Forelimb muscle (tissue), 1 donor: ENCODE measurements at regions not wholly inside any gene's neighbourhood (a gene's known extent, or its start where the extent isn't known, plus 50 kb on each side); places are given as distances from the start of the nearest gene placed in this dataset.

Experiments used
- DNase-seq: peaks from one replicate; pipeline ENCODE4 v3.0.0-alpha.2; 2013; ENCODE audit warnings: low read depth

DNA sequence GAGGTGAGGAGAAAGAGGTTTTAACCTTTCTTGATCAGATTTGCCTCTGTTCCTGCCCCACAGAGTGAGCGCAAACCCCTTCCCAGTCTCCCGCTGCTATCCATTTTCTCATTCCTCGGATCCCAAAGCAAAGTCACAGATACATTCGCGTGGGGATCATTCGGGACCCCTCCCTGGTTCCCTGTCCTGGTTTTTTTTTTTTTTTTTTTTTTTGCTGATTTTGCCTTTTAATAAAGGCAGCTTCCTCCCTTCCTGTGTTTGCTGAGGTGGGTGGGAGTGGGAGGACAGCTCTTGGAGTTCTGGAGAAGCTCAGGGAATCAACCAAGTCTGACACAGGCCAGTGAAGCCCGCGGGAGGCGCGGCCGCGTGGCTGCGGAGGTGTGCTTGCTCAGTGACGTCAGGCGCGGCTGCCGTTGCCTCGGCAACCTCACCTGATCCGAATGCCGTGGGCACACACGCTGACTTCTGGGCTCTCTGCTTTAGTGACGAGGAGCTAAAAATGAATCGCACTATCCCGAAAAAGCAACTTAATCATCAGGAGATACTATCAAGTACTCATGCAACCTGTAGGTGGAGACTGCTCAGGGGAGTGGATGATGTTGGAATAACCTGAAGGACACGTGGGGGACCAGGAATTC is 106.4 kb downstream of the TBX19 start:
- no peak for DNase-seq

DNA sequence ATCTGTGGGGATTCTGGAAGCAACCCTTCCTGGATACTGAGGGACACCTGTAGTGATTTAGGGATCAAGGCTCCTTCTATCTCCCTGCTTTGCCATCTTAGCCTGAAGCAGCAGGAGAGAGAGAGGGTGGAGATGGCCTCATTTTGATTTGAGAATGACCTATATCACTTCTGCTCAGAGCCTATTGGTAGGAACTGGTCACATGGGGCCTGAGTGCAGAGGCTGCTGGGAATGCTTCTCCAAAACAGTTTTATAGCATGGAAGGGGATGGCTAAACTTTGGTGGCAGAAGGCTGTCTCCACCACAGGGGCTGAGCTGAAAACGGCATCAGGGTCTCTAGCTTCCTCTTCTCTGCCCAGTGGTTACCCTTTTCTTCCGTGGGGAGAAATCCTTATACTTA is 105.8 kb downstream of the TBX19 start:
- DNase-seq: no peak

DNA sequence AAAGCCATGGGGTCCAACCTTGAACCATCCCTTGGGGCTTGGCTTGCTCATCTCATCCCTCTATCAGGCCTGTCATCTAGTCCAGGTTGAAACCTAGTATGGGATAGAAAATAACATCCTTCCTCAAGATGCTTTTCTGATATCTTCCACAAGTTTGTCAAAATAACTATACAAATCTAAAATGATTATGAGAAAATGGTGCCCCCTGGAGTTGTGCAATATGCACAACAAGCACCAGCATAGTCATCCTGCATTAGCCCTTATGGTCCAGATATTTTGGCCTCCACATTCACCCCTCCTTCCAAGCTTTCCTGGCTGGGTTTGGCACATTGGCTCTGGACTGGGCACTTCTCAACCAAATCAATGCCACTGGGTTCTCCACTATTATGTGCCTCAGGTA is 101.2 kb downstream of the TBX19 start:
- DNase-seq: no peak

DNA sequence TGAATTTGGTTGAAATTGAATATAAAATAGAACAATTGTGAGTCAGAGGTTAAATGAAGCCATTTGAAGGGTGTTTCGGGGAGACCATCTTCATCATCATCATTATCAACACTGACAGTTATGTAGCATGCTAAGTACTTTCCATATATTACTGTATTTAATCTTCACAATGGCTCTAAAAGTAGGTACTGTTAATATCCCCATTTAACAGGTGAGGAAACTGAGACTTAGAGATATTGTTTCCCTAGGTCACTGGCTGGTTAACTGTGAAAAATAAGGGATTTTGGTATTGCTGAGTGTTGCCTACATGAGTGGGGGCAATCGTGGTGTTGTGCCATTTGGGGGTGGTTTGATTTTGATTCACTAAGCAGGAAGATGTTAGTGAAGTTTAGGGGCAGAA is 100.3 kb downstream of the TBX19 start:
- no peak for DNase-seq

DNA sequence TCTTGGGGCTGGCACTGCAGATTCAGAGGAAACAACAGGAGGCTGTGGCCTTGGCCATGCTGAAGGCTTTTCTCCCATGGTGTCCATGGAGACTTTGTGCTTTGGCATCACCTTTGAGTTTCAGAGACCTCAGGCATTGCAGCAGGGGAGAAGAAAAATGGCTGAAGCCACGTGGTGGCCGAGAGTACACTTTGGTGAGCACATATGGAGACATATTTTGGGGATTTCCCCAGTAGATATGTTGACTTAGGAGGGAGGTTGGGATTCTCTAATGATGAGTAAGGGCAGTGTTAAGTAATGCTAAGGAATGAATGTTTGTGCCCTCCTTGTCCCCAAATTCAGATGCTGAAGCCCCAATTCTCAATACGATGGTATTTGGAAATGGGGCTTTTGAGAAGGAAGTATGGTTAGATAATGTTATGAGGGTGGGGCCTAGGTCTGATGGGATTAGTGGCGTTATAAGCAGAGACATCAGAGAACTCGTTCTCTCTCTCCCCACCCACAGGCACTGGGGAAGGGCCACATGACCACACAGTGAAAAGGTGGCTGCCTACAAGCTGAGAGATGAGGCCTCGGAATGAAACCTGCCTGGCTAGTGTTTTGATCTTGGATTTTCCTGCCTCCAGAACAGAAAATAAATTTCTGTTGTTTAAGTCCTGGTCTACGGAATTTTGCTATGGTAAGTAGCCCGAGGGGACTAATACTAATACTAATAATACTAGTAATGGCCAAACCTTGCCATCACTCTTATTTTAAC is 98.6 kb downstream of the TBX19 start:
- no peak for DNase-seq

DNA sequence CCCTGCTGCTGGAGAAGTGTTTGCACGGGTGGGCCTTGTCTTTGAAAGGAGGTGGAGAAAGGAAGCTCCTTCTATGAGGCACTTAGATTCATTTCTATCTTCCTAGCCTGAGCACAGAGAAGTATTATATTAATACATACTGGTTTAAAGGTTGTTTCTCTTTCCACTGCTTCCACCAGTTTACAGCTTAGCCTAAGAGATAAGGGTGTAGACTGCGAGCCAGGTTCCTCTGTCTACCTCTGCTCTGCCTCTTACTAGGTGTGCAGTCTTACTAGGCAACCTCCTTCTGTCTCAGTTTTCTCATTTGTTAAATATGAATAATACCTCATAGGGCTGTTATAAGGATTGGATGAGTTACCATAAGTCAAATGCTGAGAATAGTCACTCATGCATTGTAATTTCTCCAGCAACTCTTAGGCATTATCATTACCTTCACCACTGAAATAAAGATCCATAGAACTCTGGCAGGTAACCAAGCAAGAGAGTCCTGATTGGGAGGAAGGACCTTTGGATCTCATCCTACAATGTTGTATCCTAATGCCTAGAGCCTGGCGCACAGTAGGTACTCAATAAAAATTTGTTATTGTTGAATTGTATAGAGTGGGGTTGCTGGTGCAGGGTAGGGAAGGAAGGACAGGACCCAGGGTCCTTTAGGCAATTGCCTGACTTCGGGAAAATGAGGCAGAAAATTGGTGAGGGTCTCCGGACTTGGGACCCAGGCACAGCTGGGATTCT is 95.1 kb downstream of the TBX19 start:
- DNase-seq: no peak

DNA sequence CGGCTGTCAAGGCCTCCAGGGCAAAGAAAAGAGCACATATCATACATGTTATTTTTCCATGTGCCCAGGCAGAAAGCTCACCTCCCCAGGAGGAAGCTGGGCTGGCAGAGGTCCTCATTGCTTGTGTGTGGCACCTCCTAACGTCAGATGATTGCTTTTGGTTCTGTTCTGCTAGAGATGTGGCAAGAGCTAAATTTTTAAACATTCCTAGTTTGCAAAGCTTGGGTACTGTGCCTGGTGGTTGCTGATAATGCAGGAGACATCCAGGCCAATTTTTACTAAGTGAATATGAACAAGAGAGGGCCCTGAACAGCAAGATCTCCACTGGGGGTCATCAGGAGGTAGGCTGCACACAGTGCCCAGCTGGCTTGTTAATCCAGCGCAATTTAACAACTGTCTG is 93.9 kb downstream of the TBX19 start:
- no peak for DNase-seq

DNA sequence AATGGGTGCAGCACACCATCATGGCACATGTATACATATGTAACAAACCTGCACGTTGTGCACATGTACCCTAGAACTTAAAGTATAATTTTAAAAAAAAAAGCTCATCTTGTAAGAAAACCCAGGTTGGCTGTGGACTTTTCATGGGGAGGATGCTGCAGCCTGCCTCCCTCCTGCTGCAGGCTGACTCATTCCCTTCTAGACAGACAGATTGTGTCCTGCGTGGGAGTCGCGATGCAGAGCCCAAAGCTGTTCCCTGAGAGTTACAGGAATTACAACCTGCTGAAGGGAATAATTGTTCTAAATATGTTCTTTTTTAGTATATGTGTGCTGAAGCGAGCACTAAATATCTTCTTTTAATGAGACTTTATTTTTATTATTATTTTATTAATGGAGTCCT is 93.2 kb downstream of the TBX19 start:
- DNase-seq: no peak

DNA sequence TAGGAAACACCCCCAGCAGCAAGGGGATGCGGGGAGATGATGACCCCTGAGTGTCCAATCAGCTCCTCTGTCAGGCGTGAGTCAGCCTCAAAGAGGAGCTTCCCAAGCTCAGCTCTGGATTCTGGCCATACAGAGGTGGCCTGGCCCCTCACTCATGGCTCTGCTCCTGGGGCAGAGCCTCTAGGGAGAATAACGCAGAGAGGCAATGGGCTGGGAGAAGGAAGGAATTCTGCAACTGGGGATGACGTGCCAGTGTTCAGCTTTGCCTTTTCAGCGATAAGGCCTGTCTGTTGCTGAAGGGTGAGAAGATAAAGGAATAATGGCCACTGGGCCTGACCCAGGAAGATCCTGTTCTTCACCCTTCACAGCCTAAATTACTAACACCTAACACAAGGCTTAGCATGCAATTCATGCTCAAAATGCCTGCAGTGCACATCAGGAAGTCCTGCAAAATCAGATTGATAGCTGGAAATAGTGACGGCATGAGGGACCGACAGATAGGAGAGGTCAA is 92.2 kb downstream of the TBX19 start:
- DNase-seq: no peak

DNA sequence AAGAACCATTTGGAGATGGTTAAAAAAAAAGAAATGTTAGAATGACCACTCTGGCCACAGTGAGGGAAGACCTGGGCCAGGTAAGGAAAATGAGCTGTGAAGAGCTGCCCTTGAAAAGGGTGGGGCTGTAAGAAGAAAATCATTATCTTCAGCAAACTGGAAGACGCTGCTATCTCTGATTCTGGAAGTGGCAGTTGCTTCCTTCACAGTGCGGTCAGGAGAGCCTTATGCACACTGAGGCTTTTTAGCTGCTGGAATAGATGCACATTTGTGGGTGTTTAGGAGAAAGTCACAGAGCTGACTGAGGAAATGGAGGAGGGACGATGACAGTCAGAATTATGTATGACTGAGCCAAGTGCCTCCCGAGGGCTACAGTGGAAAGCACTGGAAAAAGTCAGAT is 91.6 kb downstream of the TBX19 start:
- DNase-seq: no peak

DNA sequence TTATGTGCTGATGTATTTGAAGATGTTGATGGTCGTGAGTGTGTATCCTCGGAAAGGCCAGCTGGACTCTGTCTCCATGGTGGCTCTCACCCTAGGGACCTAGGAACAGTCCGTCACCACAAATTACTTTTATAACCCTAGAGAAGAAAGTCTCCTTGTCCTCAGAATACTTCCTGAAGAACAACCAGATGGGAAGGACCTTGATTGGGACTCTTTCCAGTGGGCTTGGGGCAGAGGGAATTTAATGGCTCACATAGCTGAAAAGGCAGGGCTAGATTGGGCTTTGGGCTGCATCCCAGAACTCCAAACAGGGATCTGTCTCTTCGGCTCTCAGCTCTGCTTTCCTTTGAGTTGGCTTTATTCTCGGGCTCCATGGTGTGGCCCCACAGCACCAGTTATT is 90.8 kb downstream of the TBX19 start:
- DNase-seq: no peak

DNA sequence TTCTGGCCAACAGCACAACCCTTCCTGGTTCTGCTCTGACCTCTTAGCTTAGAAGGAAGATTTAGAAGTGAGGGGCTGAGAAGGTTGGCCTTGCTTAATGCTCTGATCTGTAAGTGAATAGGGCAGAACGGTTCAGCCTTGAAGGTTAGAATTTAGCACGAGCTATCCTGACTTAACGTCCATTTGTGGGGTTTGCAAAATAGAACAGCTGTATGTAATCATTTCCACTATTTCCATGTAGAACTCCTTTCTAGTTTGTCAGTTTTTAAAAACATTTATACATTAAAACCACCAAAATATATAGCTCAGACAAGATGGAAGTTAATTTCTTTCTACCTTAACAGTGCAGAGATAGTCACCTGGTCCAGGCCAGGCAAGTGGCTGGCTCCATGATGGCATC is 89.9 kb downstream of the TBX19 start:
- no peak for DNase-seq

DNA sequence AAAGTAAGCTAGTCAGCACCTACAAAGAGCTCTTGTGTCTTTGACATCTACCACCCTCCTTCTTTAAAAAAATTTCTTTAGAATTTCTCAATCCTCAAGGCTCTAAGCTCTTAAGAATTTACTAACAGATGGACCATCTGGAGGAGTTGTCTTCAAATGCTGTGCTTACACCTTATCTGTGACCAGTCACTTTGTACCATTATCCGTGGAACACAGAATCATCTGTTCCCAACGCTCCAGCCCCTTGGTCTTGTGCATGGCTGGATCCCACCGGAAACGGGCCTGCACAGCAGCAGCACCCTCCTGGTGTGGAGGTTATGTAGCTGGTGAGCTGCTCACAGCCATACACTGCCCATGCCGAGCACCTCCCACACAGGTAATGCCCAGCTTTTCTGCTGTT is 89.0 kb downstream of the TBX19 start:
- DNase-seq: no peak

DNA sequence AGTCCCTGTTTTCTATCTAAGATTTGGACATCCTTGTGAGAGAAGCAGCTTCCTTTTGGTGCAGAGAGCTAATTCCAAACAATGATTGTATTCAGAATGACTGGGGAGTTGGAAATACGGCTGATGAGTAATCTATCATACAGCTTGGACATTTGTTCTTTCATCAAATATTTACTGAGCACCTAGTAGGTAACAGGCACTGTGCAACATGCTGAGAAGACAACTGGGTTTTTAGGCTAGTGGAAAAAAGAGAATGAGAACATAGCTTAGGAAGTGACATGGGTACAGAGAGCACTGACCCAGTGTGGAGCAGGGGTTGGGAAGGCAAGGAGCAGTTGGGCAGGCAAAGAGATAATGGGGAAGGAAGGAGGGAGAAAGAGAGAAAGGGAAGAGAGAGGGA is 87.5 kb downstream of the TBX19 start:
- DNase-seq: no peak

DNA sequence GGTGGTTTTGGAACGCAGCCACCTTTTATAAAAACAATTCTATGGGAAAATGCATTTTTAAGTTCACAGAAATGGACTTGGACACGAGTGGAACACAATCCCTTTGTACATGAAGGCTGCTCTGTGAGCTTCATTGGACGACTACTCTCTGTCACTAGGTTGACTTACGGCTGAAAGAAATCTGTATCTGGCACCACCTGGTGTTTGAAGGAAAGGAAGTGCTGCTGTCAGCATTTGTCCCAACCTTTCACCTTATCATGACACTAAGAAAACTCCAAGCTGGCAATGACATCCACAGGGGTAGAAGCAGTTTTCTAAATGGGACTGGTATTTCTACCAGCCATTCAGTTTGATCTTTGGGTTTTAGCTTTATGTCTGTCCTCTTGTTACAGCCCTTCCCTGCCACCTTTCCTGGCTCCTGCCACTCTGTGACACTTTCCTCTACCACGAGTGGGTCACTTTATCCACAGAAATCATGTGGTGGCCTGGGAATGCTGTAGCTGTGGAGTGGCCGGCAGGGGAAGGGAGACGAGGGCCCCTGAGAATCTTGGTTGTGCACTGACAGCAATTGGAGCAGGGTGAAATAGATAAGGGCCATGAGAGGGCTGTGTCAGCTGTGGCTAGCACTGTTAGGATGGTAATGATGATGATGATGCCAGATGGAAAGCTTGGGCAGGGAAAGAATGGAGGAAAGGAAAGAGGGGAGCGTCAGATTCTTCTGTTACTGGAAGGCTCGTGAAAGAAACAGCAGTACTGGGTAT is 85.2 kb downstream of the TBX19 start:
- DNase-seq: no peak
